ENCODE measurements at regions not wholly inside any gene's neighbourhood (a gene's known extent, or its start where the extent isn't known, plus 50 kb on each side); places are given as distances from the start of the nearest gene placed in this dataset.

- TF ChIP-seq EZH2 (IDR thresholded peaks at IDR 0.05; ENCODE audit: insufficient read depth, poor library complexity, severe bottlenecking) (no peak), EZH2phosphoT487 (IDR thresholded peaks at IDR 0.05; ENCODE audit: insufficient read depth, low read depth) (no peak)
Observed at GRCh38 chr4:138076561-138076960, 165.6 kb downstream of the SLC7A11 start.

All from GM23248 (cell line).